A673 (cell line): ENCODE measurements at regions not wholly inside any gene's neighbourhood (a gene's known extent, or its start where the extent isn't known, plus 50 kb on each side); places are given as distances from the start of the nearest gene placed in this dataset.

Experiments
- EZH2 ChIP-seq: fragments of 200-600 bp; sonication (generic); IDR thresholded peaks from 2 replicates; pipeline ENCODE4 v1.6.1; 2017; ENCODE audit warnings: borderline replicate concordance, low read depth, mild to moderate bottlenecking, mixed read lengths, antibody characterized with exemption, low read length; ENCODE audit not compliant: poor library complexity, severe bottlenecking
- TF ChIP-seq, protein P1 (sequence below): fragments of 300-800, 200-600 bp; sonication (generic); conservative IDR thresholded peaks from 2 replicates; pipeline ENCODE4 v1.5.1; 2017; ENCODE audit warnings: low read depth, mild to moderate bottlenecking, antibody characterized with exemption, low read length, moderate library complexity, mixed read lengths

DNA sequence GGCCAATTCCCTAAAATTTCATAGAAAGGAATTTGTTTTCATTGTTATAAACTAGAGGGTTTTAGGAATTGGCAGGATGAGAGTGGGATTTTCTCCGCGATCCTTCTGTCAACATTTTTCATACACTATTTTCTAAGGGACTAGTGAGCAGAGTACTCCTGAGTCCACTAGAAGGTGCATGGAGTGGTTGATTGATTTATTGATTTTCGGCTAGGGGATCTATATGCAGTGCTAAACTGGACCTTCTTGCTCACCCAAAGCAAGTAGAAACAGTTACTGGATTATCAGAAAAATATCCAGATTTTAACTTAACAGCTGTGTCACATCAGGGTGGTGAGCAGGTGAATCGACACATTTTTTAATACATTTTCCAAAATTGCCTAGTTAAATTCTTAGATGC lies 159.9 kb upstream of the DTNA start:
- TF ChIP-seq, protein P1, sequence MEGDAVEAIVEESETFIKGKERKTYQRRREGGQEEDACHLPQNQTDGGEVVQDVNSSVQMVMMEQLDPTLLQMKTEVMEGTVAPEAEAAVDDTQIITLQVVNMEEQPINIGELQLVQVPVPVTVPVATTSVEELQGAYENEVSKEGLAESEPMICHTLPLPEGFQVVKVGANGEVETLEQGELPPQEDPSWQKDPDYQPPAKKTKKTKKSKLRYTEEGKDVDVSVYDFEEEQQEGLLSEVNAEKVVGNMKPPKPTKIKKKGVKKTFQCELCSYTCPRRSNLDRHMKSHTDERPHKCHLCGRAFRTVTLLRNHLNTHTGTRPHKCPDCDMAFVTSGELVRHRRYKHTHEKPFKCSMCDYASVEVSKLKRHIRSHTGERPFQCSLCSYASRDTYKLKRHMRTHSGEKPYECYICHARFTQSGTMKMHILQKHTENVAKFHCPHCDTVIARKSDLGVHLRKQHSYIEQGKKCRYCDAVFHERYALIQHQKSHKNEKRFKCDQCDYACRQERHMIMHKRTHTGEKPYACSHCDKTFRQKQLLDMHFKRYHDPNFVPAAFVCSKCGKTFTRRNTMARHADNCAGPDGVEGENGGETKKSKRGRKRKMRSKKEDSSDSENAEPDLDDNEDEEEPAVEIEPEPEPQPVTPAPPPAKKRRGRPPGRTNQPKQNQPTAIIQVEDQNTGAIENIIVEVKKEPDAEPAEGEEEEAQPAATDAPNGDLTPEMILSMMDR: no peak
- TF ChIP-seq EZH2: no peak
